ENCODE measurements at regions not wholly inside any gene's neighbourhood (a gene's known extent, or its start where the extent isn't known, plus 50 kb on each side); places are given as distances from the start of the nearest gene placed in this dataset.
A peak's percentile ranks its signal among the peaks of the same experiment; 100 is the strongest.

- Mint-ChIP-seq H3K4me3 (no peak overlapping the region), H3K9me3 (peaks cover 4 to 12% (median 9%) of the 10 kb centered on the region in 3 donors), H3K27ac (no peak overlapping the region), H3K27me3 (peaks cover 9% of the 10 kb centered on the region), H3K4me1 (no peaks in the 10 kb centered on the region), H3K36me3 (peaks cover 2% of the 10 kb centered on the region)
These were observed 57.4 kb downstream of the ZNF648 start for GRCh38 chr1:182003953-182004586.

GRCh38 chr1:182003025-182003725, 58.3 kb downstream of the ZNF648 start:
- H3K27ac Mint-ChIP-seq = peak overlapping the region in 1 of 3 donors; percentile 50
- H3K27me3 Mint-ChIP-seq = peaks cover 8% of the 10 kb centered on the region
- peaks cover 4 to 12% (median 9%) of the 10 kb centered on the region in 3 donors for H3K9me3 Mint-ChIP-seq
- H3K36me3 Mint-ChIP-seq = peaks cover 2% of the 10 kb centered on the region
- no peak overlapping the region for H3K4me3 Mint-ChIP-seq
- no peaks in the 10 kb centered on the region for H3K4me1 Mint-ChIP-seq

GRCh38 chr1:182002570-182002969, 58.9 kb downstream of the ZNF648 start:
- no peaks in the 10 kb centered on the region for H3K4me1 Mint-ChIP-seq
- peak overlapping the region in 1 of 4 donors; percentile 30 for H3K4me3 Mint-ChIP-seq
- peak overlapping the region in 1 of 3 donors; percentile 50 for H3K27ac Mint-ChIP-seq
- peaks cover 4 to 12% (median 9%) of the 10 kb centered on the region in 3 donors for H3K9me3 Mint-ChIP-seq
- H3K27me3 Mint-ChIP-seq = peaks cover 8% of the 10 kb centered on the region
- peaks cover 2% of the 10 kb centered on the region for H3K36me3 Mint-ChIP-seq

- no peaks in the 10 kb centered on the region for H3K9me3 Mint-ChIP-seq
- no peak overlapping the region for H3K27ac Mint-ChIP-seq
- peaks cover 9% of the 10 kb centered on the region for H3K27me3 Mint-ChIP-seq
- no peaks in the 10 kb centered on the region for H3K4me1 Mint-ChIP-seq
- no peak overlapping the region for H3K4me3 Mint-ChIP-seq
- H3K36me3 Mint-ChIP-seq = peaks cover 1% of the 10 kb centered on the region
These were observed 62.7 kb downstream of the ZNF648 start for GRCh38 chr1:181998858-181999257.

- Mint-ChIP-seq H3K4me1 (no peaks in the 10 kb centered on the region), H3K27ac (no peak overlapping the region), H3K27me3 (peaks cover 4% of the 10 kb centered on the region), H3K9me3 (no peaks in the 10 kb centered on the region), H3K4me3 (no peak overlapping the region), H3K36me3 (peaks cover 1% of the 10 kb centered on the region)
These were observed 69.4 kb downstream of the ZNF648 start for GRCh38 chr1:181992072-181992471.

GRCh38 chr1:181990728-181991127, 70.8 kb downstream of the ZNF648 start:
- H3K4me3 Mint-ChIP-seq = no peak overlapping the region
- H3K27me3 Mint-ChIP-seq = peaks cover 4% of the 10 kb centered on the region
- no peaks in the 10 kb centered on the region for H3K4me1 Mint-ChIP-seq
- H3K9me3 Mint-ChIP-seq = no peaks in the 10 kb centered on the region
- H3K36me3 Mint-ChIP-seq = peaks cover 1% of the 10 kb centered on the region
- H3K27ac Mint-ChIP-seq = no peak overlapping the region

- Mint-ChIP-seq H3K4me1 (no peaks in the 10 kb centered on the region), H3K27me3 (peaks cover 8% of the 10 kb centered on the region), H3K9me3 (no peaks in the 10 kb centered on the region), H3K36me3 (no peaks in the 10 kb centered on the region), H3K27ac (no peak overlapping the region), H3K4me3 (no peak overlapping the region)
These were observed 72.1 kb downstream of the ZNF648 start for GRCh38 chr1:181989261-181989920.

- Mint-ChIP-seq H3K4me1 (no peaks in the 10 kb centered on the region), H3K27me3 (peaks cover 8% of the 10 kb centered on the region), H3K36me3 (no peaks in the 10 kb centered on the region), H3K4me3 (no peak overlapping the region), H3K9me3 (no peaks in the 10 kb centered on the region), H3K27ac (no peak overlapping the region)
These were observed 73.5 kb downstream of the ZNF648 start for GRCh38 chr1:181987996-181988395.

GRCh38 chr1:181987334-181987895, 74.1 kb downstream of the ZNF648 start:
- Mint-ChIP-seq H3K9me3 (no peaks in the 10 kb centered on the region), H3K4me1 (no peaks in the 10 kb centered on the region), H3K27me3 (peaks cover 10% of the 10 kb centered on the region), H3K27ac (no peak overlapping the region), H3K4me3 (no peak overlapping the region), H3K36me3 (no peaks in the 10 kb centered on the region)

GRCh38 chr1:181986907-181987305, 74.6 kb downstream of the ZNF648 start:
- Mint-ChIP-seq H3K27me3 (peaks cover 10% of the 10 kb centered on the region), H3K4me1 (no peaks in the 10 kb centered on the region), H3K9me3 (no peaks in the 10 kb centered on the region), H3K27ac (no peak overlapping the region), H3K36me3 (no peaks in the 10 kb centered on the region), H3K4me3 (no peak overlapping the region)

- no peak overlapping the region for H3K27ac Mint-ChIP-seq
- no peaks in the 10 kb centered on the region for H3K9me3 Mint-ChIP-seq
- H3K27me3 Mint-ChIP-seq = peaks cover 10% of the 10 kb centered on the region
- no peak overlapping the region for H3K4me3 Mint-ChIP-seq
- no peaks in the 10 kb centered on the region for H3K36me3 Mint-ChIP-seq
- no peaks in the 10 kb centered on the region for H3K4me1 Mint-ChIP-seq
These were observed 75.3 kb downstream of the ZNF648 start for GRCh38 chr1:181985936-181986906.

GRCh38 chr1:181985281-181985680, 76.2 kb downstream of the ZNF648 start:
- H3K9me3 Mint-ChIP-seq = no peaks in the 10 kb centered on the region
- peaks cover 10% of the 10 kb centered on the region for H3K27me3 Mint-ChIP-seq
- no peaks in the 10 kb centered on the region for H3K4me1 Mint-ChIP-seq
- H3K4me3 Mint-ChIP-seq = no peak overlapping the region
- no peaks in the 10 kb centered on the region for H3K36me3 Mint-ChIP-seq
- H3K27ac Mint-ChIP-seq = no peak overlapping the region

- Mint-ChIP-seq H3K36me3 (no peaks in the 10 kb centered on the region), H3K4me3 (no peak overlapping the region), H3K9me3 (peaks cover 0 to 3% (median 3%) of the 10 kb centered on the region in 3 donors), H3K4me1 (no peaks in the 10 kb centered on the region), H3K27ac (no peak overlapping the region), H3K27me3 (peaks cover 13% of the 10 kb centered on the region)
These were observed 77.5 kb downstream of the ZNF648 start for GRCh38 chr1:181984006-181984405.

GRCh38 chr1:181981821-181982220, 79.7 kb downstream of the ZNF648 start:
- Mint-ChIP-seq H3K27me3 (peaks cover 12% of the 10 kb centered on the region), H3K4me1 (no peaks in the 10 kb centered on the region), H3K36me3 (no peaks in the 10 kb centered on the region), H3K9me3 (peaks cover 4 to 12% (median 9%) of the 10 kb centered on the region in 3 donors), H3K4me3 (no peak overlapping the region), H3K27ac (no peak overlapping the region)

Data from IgD-negative memory B cell (primary cell).